NCI-H2196 treated with DMSO at 0.1 percent for 48 hours (cell line): ENCODE measurements at regions not wholly inside any gene's neighbourhood (a gene's known extent, or its start where the extent isn't known, plus 50 kb on each side); places are given as distances from the start of the nearest gene placed in this dataset.

Source experiments
- DNase-seq: peaks from one replicate; lab custom pipeline; 2025; ENCODE audit not compliant: unreplicated experiment; lab: John Stamatoyannopoulos, UW

- DNase-seq: no peak
These were observed 190.9 kb downstream of the FAT4 start for GRCh38 chr4:125505621-125506020.

DNA sequence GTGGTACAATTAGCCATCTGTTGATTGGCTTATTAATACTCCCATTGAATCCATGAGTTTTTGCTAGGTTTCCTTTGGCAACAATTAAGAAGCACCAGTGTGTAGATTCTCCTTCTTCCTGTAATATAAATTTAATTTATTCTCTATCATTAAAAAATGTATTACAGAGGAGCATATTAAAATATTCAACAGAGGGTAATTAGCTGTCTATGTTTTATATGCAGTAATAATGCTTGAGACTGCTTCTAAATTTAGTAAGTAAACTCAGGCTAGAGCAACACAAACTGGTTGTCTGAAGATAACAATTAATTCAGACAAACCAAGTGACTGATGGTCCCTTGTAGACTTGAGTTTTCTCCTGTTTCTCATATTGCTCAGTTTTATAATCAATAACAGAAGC, 192.4 kb downstream of the FAT4 start:
- DNase-seq: no peak

DNA sequence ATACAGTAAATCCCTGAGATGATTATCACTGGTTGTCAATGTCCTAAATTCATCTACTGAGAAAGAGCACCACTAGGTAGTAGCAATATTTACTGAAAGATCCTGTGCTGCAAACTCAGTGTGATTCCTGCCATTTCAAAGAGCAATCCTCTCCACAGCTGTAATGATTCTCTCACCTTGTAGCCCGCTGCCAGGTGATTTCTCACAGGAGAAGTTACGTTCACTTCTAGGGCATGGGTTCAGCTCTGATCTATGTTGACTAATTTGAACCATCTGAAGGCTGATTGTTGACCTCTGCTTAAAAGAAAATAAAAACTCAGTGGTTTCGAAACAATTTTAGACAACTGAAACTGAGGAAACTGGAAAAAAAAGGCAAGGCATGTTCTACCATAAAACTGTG, 197.0 kb downstream of the FAT4 start:
- no peak for DNase-seq

GRCh38 chr4:125515016-125515415, 200.3 kb downstream of the FAT4 start:
- DNase-seq: no peak

GRCh38 chr4:125517831-125518230, 203.1 kb downstream of the FAT4 start:
- DNase-seq: no peak

DNA sequence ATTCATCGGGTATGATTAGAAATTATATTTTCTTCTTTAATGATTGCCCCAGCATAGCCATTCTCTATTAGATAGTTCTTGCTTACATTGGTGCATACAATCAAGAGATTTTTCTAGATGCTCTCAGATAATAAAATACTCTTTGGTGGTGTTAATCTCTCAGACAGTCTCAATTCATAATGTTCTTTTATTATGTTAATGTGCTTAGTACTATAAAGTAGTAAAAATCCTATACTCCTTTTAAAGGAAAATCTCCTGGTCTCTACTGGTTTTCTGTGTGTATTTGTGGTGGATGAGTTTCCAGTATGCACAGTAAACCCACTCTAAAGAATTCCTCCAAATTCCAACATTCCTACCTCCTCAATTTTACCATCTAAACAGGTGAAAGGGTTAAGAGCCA, 203.5 kb downstream of the FAT4 start:
- no peak for DNase-seq

GRCh38 chr4:125519371-125520146, 204.8 kb downstream of the FAT4 start:
- DNase-seq: no peak

DNA sequence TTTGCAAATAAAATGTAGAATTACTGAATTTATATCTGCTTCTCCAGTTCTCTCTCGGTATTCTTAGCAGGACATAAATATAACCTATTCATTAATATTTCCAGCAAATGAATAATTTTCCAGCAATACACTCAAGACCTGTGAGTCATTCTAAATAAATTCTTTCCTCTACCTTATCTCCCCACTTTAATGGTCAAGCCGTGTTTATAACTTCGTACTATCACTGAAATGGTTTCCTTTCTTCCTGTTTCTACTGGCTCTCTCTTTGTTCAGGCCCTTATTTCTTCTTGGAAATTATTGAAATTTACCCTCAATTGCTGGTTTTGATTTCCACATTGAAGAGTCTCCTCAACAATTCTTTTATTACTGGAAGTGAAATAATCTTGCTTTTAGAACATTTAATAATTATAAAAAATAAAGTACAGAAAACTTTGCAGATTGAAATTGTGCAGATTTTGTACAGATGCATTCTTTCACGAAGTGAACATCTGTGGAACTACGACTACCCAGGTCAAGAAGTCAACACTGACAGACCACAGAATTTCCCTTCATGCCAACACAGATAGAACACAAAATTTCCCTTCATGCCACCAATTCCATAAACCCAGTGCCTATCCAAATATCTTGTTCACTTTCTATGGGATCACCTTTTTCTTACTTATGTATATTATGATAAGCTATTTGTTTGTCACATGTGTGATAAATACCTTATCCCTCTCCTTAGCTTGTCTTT, 205.7 kb downstream of the FAT4 start:
- no peak for DNase-seq

DNA sequence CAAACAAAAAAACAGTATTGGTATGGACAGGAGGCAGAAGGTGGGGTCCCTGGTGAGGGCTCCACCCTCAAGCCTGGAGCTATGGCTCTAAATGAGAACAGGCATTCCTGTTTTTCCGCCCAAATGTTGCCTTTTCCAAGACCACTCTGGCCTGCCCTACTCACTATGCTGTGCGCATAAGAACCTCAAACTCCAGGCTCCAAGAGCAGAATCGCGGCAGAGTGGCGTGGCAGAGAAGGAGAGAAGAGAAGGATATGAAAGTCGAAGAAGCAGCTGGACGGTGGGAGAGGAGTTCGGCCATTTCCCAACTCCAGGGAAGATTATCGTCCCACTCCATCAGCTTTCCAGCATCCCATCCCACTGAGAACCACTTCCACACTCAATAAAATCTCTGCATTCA, 207.8 kb downstream of the FAT4 start:
- DNase-seq: no peak

DNA sequence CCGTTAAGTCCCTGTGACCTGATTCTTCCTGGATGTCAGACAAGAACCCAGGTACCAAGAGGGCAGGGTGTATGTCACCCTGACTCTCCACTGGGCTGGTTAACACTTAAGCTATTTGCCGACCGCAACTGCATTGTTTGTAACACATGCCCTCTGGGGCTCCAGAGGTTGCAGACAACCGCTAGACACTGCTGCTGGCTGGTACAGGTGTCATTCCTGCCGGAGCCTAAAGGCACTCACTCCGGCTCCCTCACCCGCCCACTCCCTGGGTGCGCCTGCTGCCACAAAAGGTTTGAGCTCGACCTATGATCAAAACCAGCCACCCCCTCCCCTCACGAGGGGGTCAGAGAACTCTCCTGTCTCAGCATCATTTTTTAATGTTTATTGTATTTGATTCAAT, 208.2 kb downstream of the FAT4 start:
- DNase-seq: no peak

GRCh38 chr4:125526420-125526819, 211.7 kb downstream of the FAT4 start:
- DNase-seq: no peak

- DNase-seq: no peak
These were observed 212.9 kb downstream of the FAT4 start for GRCh38 chr4:125527681-125528080.

DNA sequence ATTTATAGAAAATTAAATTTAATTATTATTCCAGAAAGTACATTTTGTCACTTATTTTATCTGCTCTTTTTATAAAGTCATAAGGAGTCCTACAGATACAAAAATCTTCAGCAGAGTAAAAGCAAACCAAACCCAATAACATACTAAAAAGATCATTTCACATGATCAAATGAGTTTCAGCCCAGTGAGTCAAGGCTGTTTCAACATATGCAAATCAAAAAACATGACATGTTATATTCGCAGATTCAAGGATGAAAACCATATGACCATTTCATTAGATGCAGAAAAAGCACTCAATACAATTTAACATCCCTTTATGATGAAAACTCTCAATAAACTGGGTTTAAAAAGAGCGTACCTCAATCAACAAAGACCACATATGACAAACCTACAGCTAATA, 214.3 kb downstream of the FAT4 start:
- DNase-seq: no peak

- DNase-seq: no peak
These were observed 223.9 kb downstream of the FAT4 start for GRCh38 chr4:125538670-125539069.

DNA sequence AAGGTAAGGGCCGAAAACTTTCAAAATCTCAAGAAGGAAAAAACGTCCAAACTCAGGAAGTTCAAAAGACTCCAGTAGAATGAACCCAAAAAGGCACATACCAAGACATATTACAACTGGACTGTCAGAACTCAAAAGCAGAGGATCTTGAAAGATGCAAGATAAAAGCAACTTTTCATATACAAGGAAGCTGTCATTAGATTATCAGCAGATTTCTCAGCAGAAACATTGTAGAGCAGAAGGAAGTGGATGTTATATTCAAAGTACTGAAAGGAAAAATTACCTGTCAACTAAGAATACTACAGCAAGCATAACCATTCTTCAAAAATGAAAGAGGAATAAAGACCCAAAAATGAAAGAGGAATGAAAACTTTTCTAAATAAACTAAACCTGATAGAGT, 224.9 kb downstream of the FAT4 start:
- DNase-seq: no peak

DNA sequence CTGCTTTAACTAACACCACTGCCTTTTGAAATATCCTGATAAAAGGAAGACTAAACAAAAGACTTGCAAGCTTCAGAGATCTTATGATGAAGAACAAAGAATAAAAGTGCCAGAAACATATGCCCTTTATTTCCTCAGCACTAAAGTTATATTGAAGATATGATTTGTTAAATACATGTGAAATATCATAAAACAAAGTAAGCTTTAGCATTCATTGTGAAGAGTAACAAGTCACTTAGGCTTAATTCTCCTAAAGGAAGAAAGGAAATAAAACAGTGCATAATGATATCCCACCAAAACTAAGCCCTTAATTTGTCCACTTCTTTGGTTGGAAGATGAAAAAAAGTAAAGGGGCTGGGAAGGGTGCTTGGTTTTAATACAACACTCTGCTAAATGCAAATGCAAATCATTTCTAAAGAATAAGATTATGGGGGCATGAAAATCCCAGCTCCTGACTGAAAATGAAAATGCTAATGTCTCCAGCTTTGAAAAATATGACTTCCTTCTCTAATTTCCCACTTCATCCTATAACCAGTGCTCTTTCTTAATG, 227.2 kb downstream of the FAT4 start:
- no peak for DNase-seq

- DNase-seq: no peak
These were observed 231.5 kb downstream of the FAT4 start for GRCh38 chr4:125546272-125546671.

DNA sequence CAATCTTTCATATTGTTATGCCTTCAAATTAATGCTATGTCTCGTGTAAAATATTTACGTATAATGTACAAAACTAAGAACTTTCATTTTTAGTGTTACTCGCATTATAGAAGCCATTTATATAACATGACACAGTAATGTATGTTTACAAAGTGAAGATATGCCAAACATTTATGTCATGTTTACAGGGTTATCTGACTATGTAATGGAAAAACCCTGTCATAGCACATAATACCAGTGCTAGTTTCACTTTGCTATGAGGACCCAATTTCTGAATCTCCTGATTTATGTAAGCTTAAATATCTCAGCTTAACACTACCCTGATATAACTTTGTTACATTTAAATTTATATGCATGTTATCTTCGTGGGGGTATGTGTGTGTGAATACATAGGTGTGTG, 233.1 kb downstream of the FAT4 start:
- DNase-seq: no peak

DNA sequence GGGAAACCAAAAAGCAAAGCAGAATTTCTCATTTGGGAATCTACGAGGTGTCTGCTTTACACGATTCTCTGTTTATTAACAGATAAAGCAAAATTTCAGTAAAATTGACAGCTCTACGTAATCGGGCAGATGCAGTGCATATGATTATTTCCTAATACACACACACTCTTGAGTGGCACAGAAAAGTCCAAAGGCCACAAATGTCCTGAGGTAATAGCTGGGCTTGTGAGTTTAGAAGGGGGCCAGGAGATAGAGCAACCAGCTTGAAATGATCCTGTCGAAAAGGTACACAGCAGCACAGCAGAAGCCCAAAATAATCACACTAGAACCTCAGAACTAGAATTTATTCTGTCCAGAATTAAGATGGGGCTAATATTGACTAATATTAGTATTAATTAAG, 236.0 kb downstream of the FAT4 start:
- no peak for DNase-seq

- no peak for DNase-seq
These were observed 236.7 kb downstream of the FAT4 start for GRCh38 chr4:125551466-125551865.

DNA sequence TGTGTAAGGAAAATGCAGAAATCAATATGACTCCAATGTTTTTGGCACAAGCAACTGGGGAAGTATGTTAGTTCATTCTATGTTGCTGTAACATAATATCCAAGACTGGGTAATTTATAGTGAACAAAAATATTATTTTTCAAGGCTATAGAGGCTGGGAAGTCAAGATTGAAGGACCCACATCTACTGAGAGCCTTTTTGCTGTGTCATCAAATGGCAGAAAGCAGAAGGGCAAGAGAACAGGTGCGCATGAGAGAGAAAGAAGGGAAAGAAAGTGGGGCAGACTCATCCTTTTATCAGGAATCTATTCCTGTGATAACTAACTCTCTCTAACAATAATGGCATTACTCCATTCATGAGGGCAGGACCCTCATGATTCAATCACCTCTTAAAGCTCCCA, 237.2 kb downstream of the FAT4 start:
- no peak for DNase-seq

- no peak for DNase-seq
These were observed 257.8 kb downstream of the FAT4 start for GRCh38 chr4:125572601-125573000.
